ENCODE measurements at regions not wholly inside any gene's neighbourhood (a gene's known extent, or its start where the extent isn't known, plus 50 kb on each side); places are given as distances from the start of the nearest gene placed in this dataset.
"Not testable (repeated sequence)": the region's sequence is repeated elsewhere in the genome, so short reads cannot be mapped to it uniquely, and the experiment has no call there.

- Histone ChIP-seq H3K27ac (ENCODE audit: control insufficient read depth, insufficient read depth, low read length) (no peak overlapping the region), H2AFZ (ENCODE audit: control insufficient read depth, low read length) (peak overlapping the region; percentile 23), H3K9me3 (ENCODE audit: control insufficient read depth, low read depth, low read length) (no peaks in the 10 kb centered on the region), H3K36me3 (ENCODE audit: control insufficient read depth in 2 of 2, extremely low read depth in 1 of 2, insufficient read depth in 2 of 2, low read length in 2 of 2) (no peaks in the 10 kb centered on the region), H3K79me2 (ENCODE audit: control insufficient read depth, insufficient read depth, low read length) (no peaks in the 10 kb centered on the region), H3K4me2 (ENCODE audit: control insufficient read depth, extremely low read depth, insufficient read depth, low read depth, low read length) (no peak overlapping the region), H3K4me3 (ENCODE audit: control insufficient read depth in 2 of 3, extremely low read depth in 1 of 3, insufficient read depth in 2 of 3, low read depth in 1 of 3, low read length in 3 of 3) (no peak overlapping the region), H3K9me1 (ENCODE audit: control insufficient read depth, extremely low read depth, insufficient read depth, low read length) (no peaks in the 10 kb centered on the region), H3K27me3 (ENCODE audit: control insufficient read depth, extremely low read depth, insufficient read depth, low read length) (no peaks in the 10 kb centered on the region), H3K4me1 (ENCODE audit: control insufficient read depth, extremely low read depth, insufficient read depth, low read length) (peaks cover 2% of the 10 kb centered on the region), H4K20me1 (ENCODE audit: control insufficient read depth, extremely low read depth, insufficient read depth, low read length) (no peaks in the 10 kb centered on the region), H3K9ac (ENCODE audit: control insufficient read depth, extremely low read depth, insufficient read depth, low read length) (no peak overlapping the region)
- dilution Hi-C loops (cut with MboI; ENCODE audit: extremely low pct_ligation_motif_present, low sequenced_read_pairs) = no loop called here
- TF ChIP-seq CTCF (optimal IDR thresholded peaks at IDR 0.05 in 1 of 3, IDR thresholded peaks at IDR 0.05 in 1 of 3, conservative IDR thresholded peaks at IDR 0.05 in 1 of 3; ENCODE audit: extremely low read depth in 1 of 3, insufficient read depth in 2 of 3, low read length in 3 of 3) (no peak), EZH2 (IDR thresholded peaks at IDR 0.05; ENCODE audit: low read length) (no peak)
- DNase-seq (ENCODE audit: low read depth, low spot score) (no peak), FAIRE-seq (peak; percentile 9)
Observed at GRCh38 chr13:44668688-44669087, 92.6 kb upstream of the TSC22D1 start.

GRCh38 chr13:44667943-44668342 is 91.8 kb upstream of the TSC22D1 start:
- Histone ChIP-seq H4K20me1 (ENCODE audit: control insufficient read depth, extremely low read depth, insufficient read depth, low read length) (no peaks in the 10 kb centered on the region), H3K36me3 (ENCODE audit: control insufficient read depth in 2 of 2, extremely low read depth in 1 of 2, insufficient read depth in 2 of 2, low read length in 2 of 2) (no peaks in the 10 kb centered on the region), H3K27ac (ENCODE audit: control insufficient read depth, insufficient read depth, low read length) (no peak overlapping the region), H3K9me1 (ENCODE audit: control insufficient read depth, extremely low read depth, insufficient read depth, low read length) (no peaks in the 10 kb centered on the region), H3K27me3 (ENCODE audit: control insufficient read depth, extremely low read depth, insufficient read depth, low read length) (no peaks in the 10 kb centered on the region), H3K4me2 (ENCODE audit: control insufficient read depth, extremely low read depth, insufficient read depth, low read depth, low read length) (no peak overlapping the region), H3K9me3 (ENCODE audit: control insufficient read depth, low read depth, low read length) (no peaks in the 10 kb centered on the region), H3K4me3 (ENCODE audit: control insufficient read depth in 2 of 3, extremely low read depth in 1 of 3, insufficient read depth in 2 of 3, low read depth in 1 of 3, low read length in 3 of 3) (no peak overlapping the region), H3K79me2 (ENCODE audit: control insufficient read depth, insufficient read depth, low read length) (no peaks in the 10 kb centered on the region), H3K9ac (ENCODE audit: control insufficient read depth, extremely low read depth, insufficient read depth, low read length) (no peak overlapping the region), H3K4me1 (ENCODE audit: control insufficient read depth, extremely low read depth, insufficient read depth, low read length) (peaks cover 2% of the 10 kb centered on the region), H2AFZ (ENCODE audit: control insufficient read depth, low read length) (no peak overlapping the region)
- no peak for FAIRE-seq
- TF ChIP-seq CTCF (optimal IDR thresholded peaks at IDR 0.05 in 1 of 3, IDR thresholded peaks at IDR 0.05 in 1 of 3, conservative IDR thresholded peaks at IDR 0.05 in 1 of 3; ENCODE audit: extremely low read depth in 1 of 3, insufficient read depth in 2 of 3, low read length in 3 of 3) (no peak), EZH2 (IDR thresholded peaks at IDR 0.05; ENCODE audit: low read length) (no peak)
- dilution Hi-C loops (cut with MboI; ENCODE audit: extremely low pct_ligation_motif_present, low sequenced_read_pairs) = no loop called here
- DNase-seq (ENCODE audit: low read depth, low spot score) = no peak

- H3K79me2 ChIP-seq (ENCODE audit: control insufficient read depth, insufficient read depth, low read length); dilution Hi-C loops (cut with MboI; ENCODE audit: extremely low pct_ligation_motif_present, low sequenced_read_pairs): not testable (repeated sequence)
Observed at GRCh38 chr13:44666538-44666937, 90.4 kb upstream of the TSC22D1 start.

More at GRCh38 chr13:44666538-44666937, 90.4 kb upstream of the TSC22D1 start:
- H3K9ac ChIP-seq (ENCODE audit: control insufficient read depth, extremely low read depth, insufficient read depth, low read length); H3K4me3 ChIP-seq (ENCODE audit: control insufficient read depth in 2 of 3, extremely low read depth in 1 of 3, insufficient read depth in 2 of 3, low read depth in 1 of 3, low read length in 3 of 3); H2AFZ ChIP-seq (ENCODE audit: control insufficient read depth, low read length); H3K9me3 ChIP-seq (ENCODE audit: control insufficient read depth, low read depth, low read length); H3K9me1 ChIP-seq (ENCODE audit: control insufficient read depth, extremely low read depth, insufficient read depth, low read length); H3K36me3 ChIP-seq (ENCODE audit: control insufficient read depth in 2 of 2, extremely low read depth in 1 of 2, insufficient read depth in 2 of 2, low read length in 2 of 2); H3K27ac ChIP-seq (ENCODE audit: control insufficient read depth, insufficient read depth, low read length); H3K4me2 ChIP-seq (ENCODE audit: control insufficient read depth, extremely low read depth, insufficient read depth, low read depth, low read length); H3K27me3 ChIP-seq (ENCODE audit: control insufficient read depth, extremely low read depth, insufficient read depth, low read length); DNase-seq (ENCODE audit: low read depth, low spot score); H4K20me1 ChIP-seq (ENCODE audit: control insufficient read depth, extremely low read depth, insufficient read depth, low read length); H3K4me1 ChIP-seq (ENCODE audit: control insufficient read depth, extremely low read depth, insufficient read depth, low read length); FAIRE-seq: not testable (repeated sequence)

Data from keratinocyte (primary cell).